22Rv1 (cell line): ENCODE measurements at regions not wholly inside any gene's neighbourhood (a gene's known extent, or its start where the extent isn't known, plus 50 kb on each side); places are given as distances from the start of the nearest gene placed in this dataset.

Experiments used
- CTCF ChIP-seq: fragments of 450-650 bp; IDR thresholded peaks from 2 replicates; pipeline ENCODE4 v1.5.1; 2017; ENCODE audit warnings: mild to moderate bottlenecking
- ZFX ChIP-seq: fragments of 450-650 bp; IDR thresholded peaks from 2 replicates; pipeline ENCODE4 v1.6.1; 2017; ENCODE audit warnings: antibody characterized with exemption, borderline replicate concordance

GRCh38 chr16:50466170-50466569 lies 82.0 kb upstream of the NKD1 start:
- TF ChIP-seq CTCF (no peak), ZFX (no peak)
